HG03469 (cell line): ENCODE measurements at regions not wholly inside any gene's neighbourhood (a gene's known extent, or its start where the extent isn't known, plus 50 kb on each side); places are given as distances from the start of the nearest gene placed in this dataset.
"Not testable (repeated sequence)": the region's sequence is repeated elsewhere in the genome, so short reads cannot be mapped to it uniquely, and the experiment has no call there.

Source experiments
- ATAC-seq: cut with Tn5 transposase; IDR thresholded peaks from one replicate; pipeline ENCODE4 v1.9.1; 2021; ENCODE audit warnings: mild to moderate bottlenecking, moderate library complexity, moderate number of reproducible peaks; ENCODE audit not compliant: unreplicated experiment

- ATAC-seq, result no peak
These were observed 192.5 kb upstream of the HSFY2 start for GRCh38 chrY:18966001-18966400.

- ATAC-seq, result no peak
These were observed 185.3 kb upstream of the HSFY2 start for GRCh38 chrY:18958846-18959245.

DNA sequence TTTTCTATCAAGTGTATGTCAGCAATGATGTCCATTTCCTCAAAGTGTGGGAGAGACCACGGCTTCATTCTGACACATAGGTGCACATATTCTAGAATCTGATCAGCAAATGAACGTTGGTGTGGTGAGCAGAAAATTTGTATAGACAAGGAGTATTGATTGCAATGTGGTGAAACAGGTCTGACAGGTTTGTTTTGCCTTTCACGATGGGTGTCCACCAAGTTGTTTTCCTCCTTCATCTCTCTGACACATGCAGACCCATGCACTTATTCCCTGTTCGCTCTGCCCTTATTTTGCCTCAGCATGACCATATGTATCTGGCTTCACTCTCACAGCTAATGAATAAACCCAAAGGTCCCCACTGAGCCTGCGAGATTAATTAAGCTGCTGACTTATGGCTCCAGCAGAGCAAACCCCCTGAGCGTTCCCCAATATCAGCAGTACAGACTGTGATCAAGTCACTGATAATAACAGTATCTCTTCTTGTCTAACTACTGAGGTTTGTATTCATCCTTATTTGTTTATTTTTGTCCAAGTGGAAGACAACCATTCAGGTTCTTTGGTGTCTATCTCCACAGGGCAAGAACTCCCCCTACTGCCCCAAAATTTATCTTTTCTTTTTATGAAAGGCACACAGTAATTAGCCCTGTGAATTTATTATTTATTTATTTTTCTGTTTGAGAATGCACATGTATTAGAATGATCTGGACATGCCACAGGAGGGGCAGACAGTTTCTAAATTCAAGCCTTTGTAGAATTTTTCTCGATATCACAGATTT lies 178.3 kb upstream of the HSFY2 start:
- ATAC-seq, result no peak

DNA sequence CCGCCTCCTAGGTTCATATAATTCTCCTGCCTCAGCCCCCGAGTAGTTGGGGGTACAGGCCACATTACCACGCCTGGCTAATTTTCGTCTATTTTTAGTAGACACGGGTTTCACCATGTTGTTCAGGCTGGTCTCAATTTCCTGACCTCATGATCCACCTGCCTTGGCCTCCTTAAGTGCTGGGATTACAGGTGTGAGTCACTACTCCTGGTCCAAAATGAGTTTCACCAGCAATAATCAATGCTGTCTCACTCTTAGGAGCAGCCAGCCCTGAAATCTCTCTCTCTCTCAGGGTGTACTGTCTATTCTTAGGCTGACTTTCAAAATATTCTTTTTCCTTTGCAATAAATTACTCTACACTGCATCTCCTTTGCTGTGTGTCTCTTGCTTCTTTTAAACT lies 177.5 kb upstream of the HSFY2 start:
- ATAC-seq, result no peak

GRCh38 chrY:18936831-18937230 lies 163.3 kb upstream of the HSFY2 start:
- ATAC-seq, result no peak

DNA sequence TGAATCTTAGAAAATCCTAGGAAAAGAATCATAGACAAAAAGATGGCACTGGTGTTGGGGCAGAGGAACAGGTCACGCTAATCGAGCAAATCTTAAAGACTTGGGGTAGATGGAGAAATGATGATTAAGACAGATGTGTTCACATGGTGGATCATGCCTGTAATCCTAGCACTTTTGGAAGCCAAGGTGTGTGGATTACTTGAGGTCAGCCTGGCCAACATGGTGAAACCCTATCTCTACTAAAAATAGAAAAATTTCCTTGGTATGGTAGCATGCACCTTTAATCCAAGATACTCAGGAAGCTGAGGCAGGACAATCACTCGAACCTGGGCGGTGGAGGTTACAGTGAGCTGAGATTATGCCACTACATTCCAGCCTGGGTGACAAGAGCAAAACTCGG lies 145.7 kb upstream of the HSFY2 start:
- no peak for ATAC-seq

DNA sequence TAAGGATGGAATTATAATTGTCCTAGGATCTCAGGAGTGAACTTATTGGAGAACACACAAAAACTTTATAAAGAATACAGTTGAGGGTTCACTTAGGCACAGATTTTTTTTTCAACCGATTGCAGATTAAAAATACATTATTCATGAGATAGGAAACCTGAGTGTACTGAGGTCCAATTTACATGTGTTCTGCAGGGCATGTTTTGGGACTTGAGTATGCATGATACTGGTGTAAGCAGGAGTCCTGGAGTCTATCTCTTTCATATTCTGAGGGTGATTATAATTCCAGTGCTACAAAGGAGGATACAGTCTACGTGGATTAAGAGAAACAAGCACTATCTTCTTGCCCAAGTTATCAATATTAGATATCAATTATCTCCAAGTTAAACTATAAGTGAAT lies 139.3 kb upstream of the HSFY2 start:
- ATAC-seq, result no peak

DNA sequence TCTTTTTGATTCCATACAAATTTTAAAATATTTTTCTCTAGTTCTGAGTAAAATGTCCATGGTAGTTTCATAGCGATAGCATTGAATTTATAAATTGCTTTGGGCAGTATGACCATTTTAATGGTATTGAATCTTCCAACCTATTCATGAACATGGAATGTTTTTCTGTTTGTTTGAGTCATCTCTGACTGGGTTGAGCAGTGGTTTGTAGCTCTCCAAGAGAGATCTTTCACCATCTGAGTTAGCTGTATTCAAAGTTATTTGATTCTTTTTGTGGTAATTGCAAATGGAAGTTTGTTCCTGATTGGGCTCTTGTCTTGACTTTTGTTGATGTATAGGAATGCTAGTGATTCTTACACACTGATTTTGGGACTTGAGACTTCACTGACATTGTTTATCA lies 136.3 kb upstream of the HSFY2 start:
- ATAC-seq, result no peak

- ATAC-seq, result not testable (repeated sequence)
These were observed 132.7 kb upstream of the HSFY2 start for GRCh38 chrY:18906198-18906597.

DNA sequence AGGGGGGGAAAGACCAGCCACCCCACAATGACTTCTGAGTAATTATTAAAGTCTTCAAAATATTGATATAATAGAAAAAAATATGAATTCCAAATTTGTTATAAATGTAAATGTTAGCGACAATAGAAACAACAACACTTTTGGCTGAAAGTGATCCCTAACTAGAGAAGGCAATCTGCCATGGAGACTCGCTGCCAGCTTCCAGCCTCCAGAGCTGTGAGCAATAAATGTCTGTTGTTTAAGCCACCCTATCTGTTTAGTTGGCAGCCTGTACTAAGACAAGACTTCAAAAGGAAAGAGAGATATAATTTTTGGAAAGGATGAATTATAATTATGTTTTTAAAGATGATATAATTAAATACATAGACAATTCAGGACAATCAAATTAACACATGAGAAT lies 130.8 kb upstream of the HSFY2 start:
- ATAC-seq, result no peak

GRCh38 chrY:18891994-18892393 lies 118.5 kb upstream of the HSFY2 start:
- ATAC-seq, result no peak

GRCh38 chrY:18889548-18889947 lies 116.0 kb upstream of the HSFY2 start:
- ATAC-seq, result no peak

DNA sequence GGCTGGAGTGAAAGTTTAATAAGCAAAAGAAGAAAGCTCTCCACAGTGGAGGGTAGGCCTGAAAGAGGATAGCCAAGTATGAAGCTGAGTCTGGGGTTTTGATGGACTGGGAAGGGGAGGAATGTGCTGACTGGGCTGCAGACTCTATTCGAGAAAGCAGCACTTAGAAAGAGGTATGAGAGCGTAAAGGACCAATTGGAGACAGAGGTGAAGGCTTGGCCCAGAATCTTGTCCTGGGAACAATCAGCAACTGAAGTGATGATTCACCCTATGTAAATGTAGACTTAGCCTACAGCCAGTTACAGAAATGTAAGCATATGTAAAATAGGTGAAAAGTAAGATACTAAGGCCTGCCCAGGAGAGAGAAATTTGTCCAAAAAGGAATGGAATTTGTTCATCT lies 111.2 kb upstream of the HSFY2 start:
- ATAC-seq, result no peak

DNA sequence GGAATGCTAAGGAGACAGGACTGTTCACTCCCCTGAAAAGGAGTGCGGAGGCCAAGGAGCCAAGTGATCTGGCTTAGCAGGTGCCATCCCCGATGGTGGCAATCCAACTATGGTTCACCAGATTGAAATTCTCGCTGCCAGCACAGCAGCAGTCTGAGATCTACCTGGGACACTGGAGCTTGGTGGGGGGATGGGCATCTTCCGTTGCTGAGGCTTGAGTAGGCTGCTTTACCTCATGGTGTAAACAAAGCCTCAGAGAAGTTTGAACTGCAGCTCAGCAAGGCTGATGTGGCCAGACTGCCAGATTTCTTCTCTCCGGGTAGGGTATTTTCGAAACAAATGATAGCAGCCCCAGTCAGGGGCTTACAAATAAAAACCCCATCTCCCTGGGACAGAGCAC lies 95.6 kb upstream of the HSFY2 start:
- ATAC-seq, result not testable (repeated sequence)

GRCh38 chrY:18866887-18867551 lies 93.5 kb upstream of the HSFY2 start:
- ATAC-seq, result not testable (repeated sequence)

DNA sequence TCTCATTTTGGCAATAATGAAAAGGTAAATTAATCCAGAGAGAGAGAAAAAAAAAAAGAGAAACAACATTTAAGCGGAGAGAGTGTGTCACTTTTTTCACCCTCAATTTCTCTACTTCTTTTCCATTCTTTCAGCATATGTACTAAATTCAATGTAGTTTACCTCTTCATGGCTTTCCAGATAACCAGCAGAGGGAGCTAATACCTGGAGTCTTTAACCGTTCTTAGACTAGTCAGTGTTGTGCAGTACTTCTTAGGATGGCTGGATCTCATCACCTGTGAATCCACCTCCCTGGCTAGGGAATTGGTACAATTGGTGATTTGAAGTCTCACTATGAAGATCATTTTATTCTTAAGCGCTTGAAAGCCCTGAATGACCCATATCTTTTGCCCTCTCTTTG lies 87.3 kb upstream of the HSFY2 start:
- not testable (repeated sequence) for ATAC-seq

- not testable (repeated sequence) for ATAC-seq
These were observed 85.1 kb upstream of the HSFY2 start for GRCh38 chrY:18858484-18859191.

DNA sequence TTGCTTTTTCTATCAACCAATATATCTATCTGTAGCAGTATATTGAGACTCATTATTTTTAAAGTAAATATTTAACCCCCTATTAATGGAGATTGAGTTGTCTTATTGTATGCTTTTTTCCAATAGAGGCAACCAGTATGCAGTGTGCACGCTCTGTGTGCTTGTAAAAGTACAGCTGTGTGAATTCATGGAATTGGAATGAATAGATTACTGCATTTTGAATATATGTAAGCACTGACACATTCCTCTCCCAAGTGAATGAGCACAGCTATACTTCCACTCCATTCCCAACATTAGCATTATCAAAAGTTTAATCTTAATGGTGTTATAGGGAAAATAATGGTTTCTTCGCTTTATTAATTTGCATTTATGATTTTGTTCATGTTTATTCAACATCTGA lies 81.6 kb upstream of the HSFY2 start:
- ATAC-seq, result not testable (repeated sequence)

DNA sequence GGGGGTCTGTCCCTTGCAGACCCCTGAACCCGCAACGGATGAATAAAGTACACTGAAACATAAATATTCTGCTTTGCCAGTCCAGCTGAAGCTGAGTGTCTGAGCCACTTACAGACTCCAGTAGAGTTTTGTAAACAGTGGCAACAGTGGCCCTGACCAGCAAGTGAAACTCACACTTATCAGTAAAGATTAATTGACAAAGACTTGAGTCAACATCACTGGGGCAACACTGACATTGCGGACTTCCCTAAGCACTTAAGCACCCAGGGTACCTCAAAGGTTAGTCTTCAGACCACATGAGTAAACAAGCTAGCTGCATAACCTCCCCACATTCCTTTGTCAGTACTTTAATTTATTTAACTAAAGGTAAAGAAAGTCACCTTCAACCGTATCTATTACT lies 79.8 kb upstream of the HSFY2 start:
- not testable (repeated sequence) for ATAC-seq

GRCh38 chrY:18836643-18837042 lies 63.1 kb upstream of the HSFY2 start:
- not testable (repeated sequence) for ATAC-seq
